GM23338 (cell line): ENCODE measurements at regions not wholly inside any gene's neighbourhood (a gene's known extent, or its start where the extent isn't known, plus 50 kb on each side); places are given as distances from the start of the nearest gene placed in this dataset.

ENCODE experiments used
- ATAC-seq: fragments of 200-7000 bp; cut with Tn5 transposase; 3 replicates; pipeline ENCODE4 v1.9.1; 2020
- DNase-seq: peaks from one replicate; pipeline ENCODE4 v3.0.0-alpha.2; 2015; ENCODE audit warnings: low spot score
- H2AFZ ChIP-seq: fragments of 200-600 bp; sonication (generic); 2 replicates; pipeline ENCODE4 v1.8.0; 2016; ENCODE audit warnings: antibody characterized with exemption, mild to moderate bottlenecking, moderate library complexity
- H3F3A ChIP-seq: fragments of 200-600 bp; sonication (generic); replicated peaks from 2 replicates; pipeline ENCODE4 v1.8.0; 2017; ENCODE audit warnings: antibody characterized with exemption, mixed run types, low read depth
- H3K27ac ChIP-seq: fragments of 200-600 bp; sonication (generic); 2 replicates; pipeline ENCODE4 v1.6.1; 2016; ENCODE audit warnings: low read depth
- H3K27me3 ChIP-seq: fragments of 200-600 bp; sonication (generic); 2 replicates; pipeline ENCODE4 v1.8.0; 2016; ENCODE audit warnings: mild to moderate bottlenecking, mixed run types, moderate library complexity; ENCODE audit not compliant: insufficient read depth
- H3K36me3 ChIP-seq: fragments of 200-600 bp; sonication (generic); 2 replicates; pipeline ENCODE4 v1.8.0; 2016; ENCODE audit warnings: mild to moderate bottlenecking; ENCODE audit not compliant: insufficient read depth
- H3K4me1 ChIP-seq: fragments of 200-600 bp; sonication (generic); 2 replicates; pipeline ENCODE4 v1.8.0; 2016; ENCODE audit warnings: mild to moderate bottlenecking, moderate library complexity; ENCODE audit not compliant: insufficient read depth
- H3K4me2 ChIP-seq: fragments of 200-600 bp; sonication (generic); 2 replicates; pipeline ENCODE4 v1.7.1; 2017; ENCODE audit warnings: mixed run types
- H3K4me3 ChIP-seq: fragments of 200-600 bp; sonication (generic); 2 replicates; pipeline ENCODE4 v1.6.1; 2016; ENCODE audit warnings: mixed run types
- H3K79me2 ChIP-seq: fragments of 200-600 bp; sonication (generic); replicated peaks from 2 replicates; pipeline ENCODE4 v1.8.0; 2017; ENCODE audit warnings: mild to moderate bottlenecking; ENCODE audit not compliant: insufficient read depth
- H3K9me2 ChIP-seq: fragments of 200-600 bp; sonication (generic); 2 replicates; pipeline ENCODE4 v1.8.0; 2017; ENCODE audit not compliant: insufficient read depth
- H4K20me1 ChIP-seq: fragments of 200-600 bp; sonication (generic); replicated peaks from 2 replicates; pipeline ENCODE4 v1.8.0; 2017; ENCODE audit warnings: mild to moderate bottlenecking; ENCODE audit not compliant: insufficient read depth
- H3K27ac Mint-ChIP-seq: 2 replicates; pipeline ENCODE4 v1.8.0; 2020; ENCODE audit warnings: inconsistent platforms, mild to moderate bottlenecking, moderate library complexity, mixed read lengths
- H3K27me3 Mint-ChIP-seq: 3 replicates; pipeline ENCODE4 v1.8.0; 2022; ENCODE audit warnings: low read depth, mild to moderate bottlenecking, moderate library complexity, mixed read lengths, inconsistent platforms; ENCODE audit not compliant: insufficient read depth, poor library complexity
- H3K36me3 Mint-ChIP-seq: 3 replicates; pipeline ENCODE4 v1.8.0; 2021; ENCODE audit warnings: low read depth, mild to moderate bottlenecking, inconsistent platforms, moderate library complexity, mixed read lengths
- H3K4me1 Mint-ChIP-seq: 3 replicates; pipeline ENCODE4 v1.8.0; 2020; ENCODE audit warnings: mild to moderate bottlenecking, inconsistent platforms, mixed read lengths
- H3K4me3 Mint-ChIP-seq: 3 replicates; pipeline ENCODE4 v1.8.0; 2021; ENCODE audit warnings: moderate library complexity, mild to moderate bottlenecking, inconsistent platforms, mixed read lengths
- H3K9me3 Mint-ChIP-seq: 3 replicates; pipeline ENCODE4 v1.8.0; 2020; ENCODE audit warnings: moderate library complexity, mild to moderate bottlenecking, inconsistent platforms, mixed read lengths
- CREB1 ChIP-seq: fragments of 250-450 bp; sonication (Bioruptor Pico); IDR thresholded peaks from 2 replicates; pipeline ENCODE4 v1.5.0; 2020; ENCODE audit warnings: low read depth, mild to moderate bottlenecking, moderate library complexity
- EZH2 ChIP-seq: fragments of 200-600 bp; sonication (generic); IDR thresholded peaks from one replicate; pipeline ENCODE4 v1.8.0; 2017; ENCODE audit warnings: antibody characterized with exemption, mild to moderate bottlenecking, low read depth; ENCODE audit not compliant: unreplicated experiment
- EZH2phosphoT487 ChIP-seq: fragments of 200-600 bp; sonication (generic); IDR thresholded peaks from one replicate; pipeline ENCODE4 v1.8.1; 2018; ENCODE audit warnings: antibody characterized with exemption; ENCODE audit not compliant: unreplicated experiment
- JUNB ChIP-seq: IDR thresholded peaks from one replicate; pipeline ENCODE4 v1.6.1; 2016; ENCODE audit warnings: antibody characterized with exemption; ENCODE audit not compliant: unreplicated experiment
- NANOG ChIP-seq: IDR thresholded peaks from 2 replicates; pipeline ENCODE4 v1.6.1; 2016; ENCODE audit warnings: antibody characterized with exemption, borderline replicate concordance
- POLR2AphosphoS5 ChIP-seq: IDR thresholded peaks from 2 replicates; pipeline ENCODE4 v1.6.1; 2016; ENCODE audit warnings: antibody characterized with exemption, low read depth
- STAT1 ChIP-seq: IDR thresholded peaks from one replicate; pipeline ENCODE4 v1.6.1; 2016; ENCODE audit warnings: antibody characterized with exemption; ENCODE audit not compliant: unreplicated experiment
- ZNF114 ChIP-seq: fragments of 250-450 bp; sonication (Bioruptor Pico); IDR thresholded peaks from 2 replicates; pipeline ENCODE4 v1.5.0; 2020; ENCODE audit warnings: mild to moderate bottlenecking, moderate library complexity
- ZNF331 ChIP-seq: fragments of 250-450 bp; sonication (Bioruptor Pico); IDR thresholded peaks from 2 replicates; pipeline ENCODE4 v1.5.0; 2020; ENCODE audit warnings: low read depth, mild to moderate bottlenecking, moderate library complexity
- TF ChIP-seq, protein P1 (sequence below): fragments of 250-450 bp; sonication (Bioruptor Pico); IDR thresholded peaks from 2 replicates; pipeline ENCODE4 v1.5.0; 2020; ENCODE audit warnings: mild to moderate bottlenecking, moderate library complexity
- TF ChIP-seq, protein P2 (sequence below): IDR thresholded peaks from 2 replicates; pipeline ENCODE4 v1.6.1; 2016; ENCODE audit warnings: antibody characterized with exemption
- TF ChIP-seq, protein P3 (sequence below), 2 experiments: fragments of 200-600 bp in 1 of 2; sonication (generic) in 1 of 2; conservative IDR thresholded peaks; 2 replicates each; pipeline versions ENCODE4 v1.5.1 to v1.6.1; 2016 to 2017; ENCODE audit warnings: antibody characterized with exemption in 2 of 2, low read depth in 2 of 2, mild to moderate bottlenecking in 2 of 2, moderate library complexity in 1 of 2
- TF ChIP-seq, protein P4 (sequence below): IDR thresholded peaks from one replicate; pipeline ENCODE4 v1.6.1; 2018; ENCODE audit warnings: antibody characterized with exemption; ENCODE audit not compliant: unreplicated experiment

DNA sequence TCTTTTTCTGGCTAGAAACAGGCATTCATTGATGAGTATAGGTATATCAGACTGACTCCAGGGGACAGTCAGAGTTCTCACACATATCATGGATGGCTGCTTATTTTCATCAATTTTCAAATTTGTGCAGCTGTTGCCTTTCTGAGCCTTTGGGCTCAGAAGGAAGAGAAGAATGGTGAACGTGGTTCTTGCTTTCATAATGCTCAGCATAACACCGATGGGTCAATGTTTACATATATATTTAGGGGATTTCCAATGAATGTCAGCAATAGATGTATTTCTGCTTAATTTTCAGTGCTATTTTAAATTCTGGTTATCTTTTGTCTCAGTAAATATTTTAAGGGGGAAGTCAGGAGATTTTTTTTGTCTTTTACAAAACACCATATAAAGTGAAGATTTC, 581.4 kb upstream of the DPPA4 start:
- Histone ChIP-seq H3K4me3 (no peak overlapping the region), H2AFZ (no peak overlapping the region), H3K27me3 (no peaks in the 10 kb centered on the region), H4K20me1 (no peaks in the 10 kb centered on the region), H3K9me2 (peaks cover 6% of the 10 kb centered on the region; the same call in 1 of the 2 replicates), H3K79me2 (no peaks in the 10 kb centered on the region), H3F3A (no peaks in the 10 kb centered on the region), H3K4me2 (no peak overlapping the region), H3K4me1 (peaks cover 7% of the 10 kb centered on the region; the same call in 1 of the 2 replicates), H3K27ac (no peak overlapping the region), H3K36me3 (no peaks in the 10 kb centered on the region)
- peaks cover 11% of the 10 kb centered on the region; the same call in 2 of the 3 replicates for H3K4me1 Mint-ChIP-seq
- no peaks in the 10 kb centered on the region; the same call in 2 of the 3 replicates for H3K36me3 Mint-ChIP-seq
- no peak overlapping the region for H3K27ac Mint-ChIP-seq
- DNase-seq, result no peak
- H3K4me3 Mint-ChIP-seq, result no peak overlapping the region
- H3K9me3 Mint-ChIP-seq, result peaks cover 9% of the 10 kb centered on the region; the same call in 2 of the 3 replicates
- H3K27me3 Mint-ChIP-seq, result no peaks in the 10 kb centered on the region
- no peak for ATAC-seq
- no peak for TF ChIP-seq ZNF114 (CRISPR knock-in tag)
- TF ChIP-seq JUNB, result no peak
- TF ChIP-seq NANOG, result no peak
- TF ChIP-seq, protein P1, sequence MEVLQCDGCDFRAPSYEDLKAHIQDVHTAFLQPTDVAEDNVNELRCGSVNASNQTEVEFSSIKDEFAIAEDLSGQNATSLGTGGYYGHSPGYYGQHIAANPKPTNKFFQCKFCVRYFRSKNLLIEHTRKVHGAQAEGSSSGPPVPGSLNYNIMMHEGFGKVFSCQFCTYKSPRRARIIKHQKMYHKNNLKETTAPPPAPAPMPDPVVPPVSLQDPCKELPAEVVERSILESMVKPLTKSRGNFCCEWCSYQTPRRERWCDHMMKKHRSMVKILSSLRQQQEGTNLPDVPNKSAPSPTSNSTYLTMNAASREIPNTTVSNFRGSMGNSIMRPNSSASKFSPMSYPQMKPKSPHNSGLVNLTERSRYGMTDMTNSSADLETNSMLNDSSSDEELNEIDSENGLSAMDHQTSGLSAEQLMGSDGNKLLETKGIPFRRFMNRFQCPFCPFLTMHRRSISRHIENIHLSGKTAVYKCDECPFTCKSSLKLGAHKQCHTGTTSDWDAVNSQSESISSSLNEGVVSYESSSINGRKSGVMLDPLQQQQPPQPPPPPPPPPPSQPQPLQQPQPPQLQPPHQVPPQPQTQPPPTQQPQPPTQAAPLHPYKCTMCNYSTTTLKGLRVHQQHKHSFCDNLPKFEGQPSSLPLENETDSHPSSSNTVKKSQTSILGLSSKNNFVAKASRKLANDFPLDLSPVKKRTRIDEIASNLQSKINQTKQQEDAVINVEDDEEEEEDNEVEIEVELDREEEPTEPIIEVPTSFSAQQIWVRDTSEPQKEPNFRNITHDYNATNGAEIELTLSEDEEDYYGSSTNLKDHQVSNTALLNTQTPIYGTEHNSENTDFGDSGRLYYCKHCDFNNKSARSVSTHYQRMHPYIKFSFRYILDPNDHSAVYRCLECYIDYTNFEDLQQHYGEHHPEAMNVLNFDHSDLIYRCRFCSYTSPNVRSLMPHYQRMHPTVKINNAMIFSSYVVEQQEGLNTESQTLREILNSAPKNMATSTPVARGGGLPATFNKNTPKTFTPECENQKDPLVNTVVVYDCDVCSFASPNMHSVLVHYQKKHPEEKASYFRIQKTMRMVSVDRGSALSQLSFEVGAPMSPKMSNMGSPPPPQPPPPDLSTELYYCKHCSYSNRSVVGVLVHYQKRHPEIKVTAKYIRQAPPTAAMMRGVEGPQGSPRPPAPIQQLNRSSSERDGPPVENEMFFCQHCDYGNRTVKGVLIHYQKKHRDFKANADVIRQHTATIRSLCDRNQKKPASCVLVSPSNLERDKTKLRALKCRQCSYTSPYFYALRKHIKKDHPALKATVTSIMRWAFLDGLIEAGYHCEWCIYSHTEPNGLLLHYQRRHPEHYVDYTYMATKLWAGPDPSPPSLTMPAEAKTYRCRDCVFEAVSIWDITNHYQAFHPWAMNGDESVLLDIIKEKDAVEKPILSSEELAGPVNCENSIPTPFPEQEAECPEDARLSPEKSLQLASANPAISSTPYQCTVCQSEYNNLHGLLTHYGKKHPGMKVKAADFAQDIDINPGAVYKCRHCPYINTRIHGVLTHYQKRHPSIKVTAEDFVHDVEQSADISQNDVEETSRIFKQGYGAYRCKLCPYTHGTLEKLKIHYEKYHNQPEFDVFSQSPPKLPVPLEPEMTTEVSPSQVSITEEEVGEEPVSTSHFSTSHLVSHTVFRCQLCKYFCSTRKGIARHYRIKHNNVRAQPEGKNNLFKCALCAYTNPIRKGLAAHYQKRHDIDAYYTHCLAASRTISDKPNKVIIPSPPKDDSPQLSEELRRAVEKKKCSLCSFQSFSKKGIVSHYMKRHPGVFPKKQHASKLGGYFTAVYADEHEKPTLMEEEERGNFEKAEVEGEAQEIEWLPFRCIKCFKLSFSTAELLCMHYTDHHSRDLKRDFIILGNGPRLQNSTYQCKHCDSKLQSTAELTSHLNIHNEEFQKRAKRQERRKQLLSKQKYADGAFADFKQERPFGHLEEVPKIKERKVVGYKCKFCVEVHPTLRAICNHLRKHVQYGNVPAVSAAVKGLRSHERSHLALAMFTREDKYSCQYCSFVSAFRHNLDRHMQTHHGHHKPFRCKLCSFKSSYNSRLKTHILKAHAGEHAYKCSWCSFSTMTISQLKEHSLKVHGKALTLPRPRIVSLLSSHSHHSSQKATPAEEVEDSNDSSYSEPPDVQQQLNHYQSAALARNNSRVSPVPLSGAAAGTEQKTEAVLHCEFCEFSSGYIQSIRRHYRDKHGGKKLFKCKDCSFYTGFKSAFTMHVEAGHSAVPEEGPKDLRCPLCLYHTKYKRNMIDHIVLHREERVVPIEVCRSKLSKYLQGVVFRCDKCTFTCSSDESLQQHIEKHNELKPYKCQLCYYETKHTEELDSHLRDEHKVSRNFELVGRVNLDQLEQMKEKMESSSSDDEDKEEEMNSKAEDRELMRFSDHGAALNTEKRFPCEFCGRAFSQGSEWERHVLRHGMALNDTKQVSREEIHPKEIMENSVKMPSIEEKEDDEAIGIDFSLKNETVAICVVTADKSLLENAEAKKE (CRISPR knock-in tag), result no peak
- TF ChIP-seq STAT1, result no peak
- TF ChIP-seq ZNF331 (CRISPR knock-in tag), result no peak
- TF ChIP-seq CREB1 (CRISPR knock-in tag), result no peak
- TF ChIP-seq, protein P2, sequence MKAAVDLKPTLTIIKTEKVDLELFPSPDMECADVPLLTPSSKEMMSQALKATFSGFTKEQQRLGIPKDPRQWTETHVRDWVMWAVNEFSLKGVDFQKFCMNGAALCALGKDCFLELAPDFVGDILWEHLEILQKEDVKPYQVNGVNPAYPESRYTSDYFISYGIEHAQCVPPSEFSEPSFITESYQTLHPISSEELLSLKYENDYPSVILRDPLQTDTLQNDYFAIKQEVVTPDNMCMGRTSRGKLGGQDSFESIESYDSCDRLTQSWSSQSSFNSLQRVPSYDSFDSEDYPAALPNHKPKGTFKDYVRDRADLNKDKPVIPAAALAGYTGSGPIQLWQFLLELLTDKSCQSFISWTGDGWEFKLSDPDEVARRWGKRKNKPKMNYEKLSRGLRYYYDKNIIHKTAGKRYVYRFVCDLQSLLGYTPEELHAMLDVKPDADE, result no peak
- TF ChIP-seq EZH2, result no peak
- TF ChIP-seq, protein P3, sequence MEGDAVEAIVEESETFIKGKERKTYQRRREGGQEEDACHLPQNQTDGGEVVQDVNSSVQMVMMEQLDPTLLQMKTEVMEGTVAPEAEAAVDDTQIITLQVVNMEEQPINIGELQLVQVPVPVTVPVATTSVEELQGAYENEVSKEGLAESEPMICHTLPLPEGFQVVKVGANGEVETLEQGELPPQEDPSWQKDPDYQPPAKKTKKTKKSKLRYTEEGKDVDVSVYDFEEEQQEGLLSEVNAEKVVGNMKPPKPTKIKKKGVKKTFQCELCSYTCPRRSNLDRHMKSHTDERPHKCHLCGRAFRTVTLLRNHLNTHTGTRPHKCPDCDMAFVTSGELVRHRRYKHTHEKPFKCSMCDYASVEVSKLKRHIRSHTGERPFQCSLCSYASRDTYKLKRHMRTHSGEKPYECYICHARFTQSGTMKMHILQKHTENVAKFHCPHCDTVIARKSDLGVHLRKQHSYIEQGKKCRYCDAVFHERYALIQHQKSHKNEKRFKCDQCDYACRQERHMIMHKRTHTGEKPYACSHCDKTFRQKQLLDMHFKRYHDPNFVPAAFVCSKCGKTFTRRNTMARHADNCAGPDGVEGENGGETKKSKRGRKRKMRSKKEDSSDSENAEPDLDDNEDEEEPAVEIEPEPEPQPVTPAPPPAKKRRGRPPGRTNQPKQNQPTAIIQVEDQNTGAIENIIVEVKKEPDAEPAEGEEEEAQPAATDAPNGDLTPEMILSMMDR (conservative IDR thresholded peaks at IDR 0.05; ENCODE audit: low read depth in 2 of 2), result no peak
- TF ChIP-seq POLR2AphosphoS5, result no peak
- TF ChIP-seq EZH2phosphoT487, result no peak
- TF ChIP-seq, protein P4, sequence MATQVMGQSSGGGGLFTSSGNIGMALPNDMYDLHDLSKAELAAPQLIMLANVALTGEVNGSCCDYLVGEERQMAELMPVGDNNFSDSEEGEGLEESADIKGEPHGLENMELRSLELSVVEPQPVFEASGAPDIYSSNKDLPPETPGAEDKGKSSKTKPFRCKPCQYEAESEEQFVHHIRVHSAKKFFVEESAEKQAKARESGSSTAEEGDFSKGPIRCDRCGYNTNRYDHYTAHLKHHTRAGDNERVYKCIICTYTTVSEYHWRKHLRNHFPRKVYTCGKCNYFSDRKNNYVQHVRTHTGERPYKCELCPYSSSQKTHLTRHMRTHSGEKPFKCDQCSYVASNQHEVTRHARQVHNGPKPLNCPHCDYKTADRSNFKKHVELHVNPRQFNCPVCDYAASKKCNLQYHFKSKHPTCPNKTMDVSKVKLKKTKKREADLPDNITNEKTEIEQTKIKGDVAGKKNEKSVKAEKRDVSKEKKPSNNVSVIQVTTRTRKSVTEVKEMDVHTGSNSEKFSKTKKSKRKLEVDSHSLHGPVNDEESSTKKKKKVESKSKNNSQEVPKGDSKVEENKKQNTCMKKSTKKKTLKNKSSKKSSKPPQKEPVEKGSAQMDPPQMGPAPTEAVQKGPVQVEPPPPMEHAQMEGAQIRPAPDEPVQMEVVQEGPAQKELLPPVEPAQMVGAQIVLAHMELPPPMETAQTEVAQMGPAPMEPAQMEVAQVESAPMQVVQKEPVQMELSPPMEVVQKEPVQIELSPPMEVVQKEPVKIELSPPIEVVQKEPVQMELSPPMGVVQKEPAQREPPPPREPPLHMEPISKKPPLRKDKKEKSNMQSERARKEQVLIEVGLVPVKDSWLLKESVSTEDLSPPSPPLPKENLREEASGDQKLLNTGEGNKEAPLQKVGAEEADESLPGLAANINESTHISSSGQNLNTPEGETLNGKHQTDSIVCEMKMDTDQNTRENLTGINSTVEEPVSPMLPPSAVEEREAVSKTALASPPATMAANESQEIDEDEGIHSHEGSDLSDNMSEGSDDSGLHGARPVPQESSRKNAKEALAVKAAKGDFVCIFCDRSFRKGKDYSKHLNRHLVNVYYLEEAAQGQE, result no peak
